ENCODE measurements at regions not wholly inside any gene's neighbourhood (a gene's known extent, or its start where the extent isn't known, plus 50 kb on each side); places are given as distances from the start of the nearest gene placed in this dataset.

GRCh38 chr16:62657116-62657515, 620.9 kb upstream of the CDH8 start:
- no peak for DNase-seq (ENCODE audit: low read depth, low spot score)
- ChIA-PET POLR2A (no interaction called here), CTCF (no interaction called here)
- Histone ChIP-seq H3K27ac (ENCODE audit: low read length) (no peak overlapping the region), H3K36me3 (ENCODE audit: control insufficient read depth, insufficient read depth, low read length) (no peaks in the 10 kb centered on the region), H3K27me3 (ENCODE audit: control insufficient read depth, insufficient read depth, low read length) (no peaks in the 10 kb centered on the region), H3K4me3 (ENCODE audit: low read depth in 2 of 2, low read length in 2 of 2) (no peak overlapping the region), H3K4me1 (ENCODE audit: control insufficient read depth, insufficient read depth, low read length) (no peaks in the 10 kb centered on the region), H3K9me3 (ENCODE audit: control insufficient read depth, insufficient read depth, low read depth, low read length) (no peaks in the 10 kb centered on the region)
- in situ Hi-C loops (cut with HindIII; ENCODE audit: low pct_unique_long_range_greater_than_20kb, low sequenced_read_pairs), result no loop called here
- intact Hi-C loops (cut with micrococcal nuclease; ENCODE audit: unreplicated experiment), result no loop called here
- TF ChIP-seq REST (IDR thresholded peaks at IDR 0.05; ENCODE audit: insufficient read depth in 1 of 2, low read depth in 2 of 2, low read length in 1 of 2) (no peak), POLR2AphosphoS5 (IDR thresholded peaks at IDR 0.05; ENCODE audit: low read depth, low read length) (no peak), SIN3A (IDR thresholded peaks at IDR 0.05; ENCODE audit: borderline replicate concordance, insufficient read depth, low read depth, low read length) (no peak), TCF7L2 (IDR thresholded peaks at IDR 0.05; ENCODE audit: low read depth, low read length) (no peak), CTCF (IDR thresholded peaks at IDR 0.05) (no peak)
- no TSS peak for BruUV-seq (replicated peaks)
- ATAC-seq, result no peak

GRCh38 chr16:62652441-62653120, 616.3 kb upstream of the CDH8 start:
- BruUV-seq (replicated peaks), result no TSS peak
- no peak overlapping the region for H3K4me3 ChIP-seq (ENCODE audit: low read depth in 2 of 2, low read length in 2 of 2)
- ChIA-PET CTCF (no interaction called here), POLR2A (no interaction called here)
- in situ Hi-C loops (cut with HindIII; ENCODE audit: low pct_unique_long_range_greater_than_20kb, low sequenced_read_pairs) (no loop called here), intact Hi-C loops (cut with micrococcal nuclease; ENCODE audit: unreplicated experiment) (no loop called here)
- no peak for ATAC-seq
- no peak for DNase-seq (ENCODE audit: low read depth, low spot score)
- no peaks in the 10 kb centered on the region for H3K27me3 ChIP-seq (ENCODE audit: control insufficient read depth, insufficient read depth, low read length)
- H3K9me3 ChIP-seq (ENCODE audit: control insufficient read depth, insufficient read depth, low read depth, low read length), result no peaks in the 10 kb centered on the region
- no peak overlapping the region for H3K27ac ChIP-seq (ENCODE audit: low read length)
- H3K36me3 ChIP-seq (ENCODE audit: control insufficient read depth, insufficient read depth, low read length), result no peaks in the 10 kb centered on the region
- TF ChIP-seq REST (IDR thresholded peaks at IDR 0.05; ENCODE audit: insufficient read depth in 1 of 2, low read depth in 2 of 2, low read length in 1 of 2) (no peak), SIN3A (IDR thresholded peaks at IDR 0.05; ENCODE audit: borderline replicate concordance, insufficient read depth, low read depth, low read length) (no peak), TCF7L2 (IDR thresholded peaks at IDR 0.05; ENCODE audit: low read depth, low read length) (no peak), POLR2AphosphoS5 (IDR thresholded peaks at IDR 0.05; ENCODE audit: low read depth, low read length) (no peak), CTCF (IDR thresholded peaks at IDR 0.05) (no peak)
- no peaks in the 10 kb centered on the region for H3K4me1 ChIP-seq (ENCODE audit: control insufficient read depth, insufficient read depth, low read length)
